ENCODE measurements at regions not wholly inside any gene's neighbourhood (a gene's known extent, or its start where the extent isn't known, plus 50 kb on each side); places are given as distances from the start of the nearest gene placed in this dataset.

DNA sequence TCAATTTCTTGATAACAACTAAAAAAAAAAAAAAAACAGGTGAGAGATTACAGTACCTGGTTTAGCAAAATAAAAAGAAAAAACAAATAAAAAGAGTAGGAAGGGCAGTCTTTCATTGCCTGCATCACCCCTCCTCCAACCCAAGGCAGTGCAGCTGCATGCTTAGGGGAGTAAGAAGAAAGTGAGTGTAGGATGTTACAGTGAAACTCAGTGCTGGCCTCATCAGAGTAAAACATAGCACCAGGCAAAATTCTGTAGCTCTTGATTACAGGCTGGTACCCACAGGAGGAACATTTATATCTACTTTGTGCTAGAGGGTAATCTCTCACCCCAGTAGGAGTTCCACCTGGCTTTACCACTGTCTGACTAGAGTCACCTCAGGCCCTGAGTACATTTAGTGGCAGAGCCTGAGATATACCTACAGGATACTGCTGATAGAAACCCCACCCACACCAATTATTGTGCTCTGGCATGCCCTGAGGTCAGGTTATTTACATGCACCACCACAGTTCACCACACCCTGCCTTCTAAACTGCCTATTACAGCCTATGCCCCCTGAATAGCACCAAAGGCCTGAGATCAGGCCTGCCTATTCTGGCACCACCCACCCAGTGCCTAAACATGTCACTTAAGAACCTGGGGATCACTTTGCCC, 241.6 kb downstream of the PAPSS1 start:
- TF ChIP-seq, protein P1, sequence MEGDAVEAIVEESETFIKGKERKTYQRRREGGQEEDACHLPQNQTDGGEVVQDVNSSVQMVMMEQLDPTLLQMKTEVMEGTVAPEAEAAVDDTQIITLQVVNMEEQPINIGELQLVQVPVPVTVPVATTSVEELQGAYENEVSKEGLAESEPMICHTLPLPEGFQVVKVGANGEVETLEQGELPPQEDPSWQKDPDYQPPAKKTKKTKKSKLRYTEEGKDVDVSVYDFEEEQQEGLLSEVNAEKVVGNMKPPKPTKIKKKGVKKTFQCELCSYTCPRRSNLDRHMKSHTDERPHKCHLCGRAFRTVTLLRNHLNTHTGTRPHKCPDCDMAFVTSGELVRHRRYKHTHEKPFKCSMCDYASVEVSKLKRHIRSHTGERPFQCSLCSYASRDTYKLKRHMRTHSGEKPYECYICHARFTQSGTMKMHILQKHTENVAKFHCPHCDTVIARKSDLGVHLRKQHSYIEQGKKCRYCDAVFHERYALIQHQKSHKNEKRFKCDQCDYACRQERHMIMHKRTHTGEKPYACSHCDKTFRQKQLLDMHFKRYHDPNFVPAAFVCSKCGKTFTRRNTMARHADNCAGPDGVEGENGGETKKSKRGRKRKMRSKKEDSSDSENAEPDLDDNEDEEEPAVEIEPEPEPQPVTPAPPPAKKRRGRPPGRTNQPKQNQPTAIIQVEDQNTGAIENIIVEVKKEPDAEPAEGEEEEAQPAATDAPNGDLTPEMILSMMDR (IDR thresholded peaks at IDR 0.05; ENCODE audit: insufficient read depth, low read length) = no peak
- TF ChIP-seq GABPA (IDR thresholded peaks at IDR 0.05; ENCODE audit: low read depth) = no peak
- no peak for TF ChIP-seq POLR2AphosphoS5 (IDR thresholded peaks at IDR 0.05; ENCODE audit: low read depth)
- no peak for TF ChIP-seq SPI1 (IDR thresholded peaks at IDR 0.05; ENCODE audit: borderline replicate concordance, low read depth)
- no peak for TF ChIP-seq REST (IDR thresholded peaks at IDR 0.05; ENCODE audit: insufficient replicate concordance, low read depth)
